Testis (tissue), 2 donors: ENCODE measurements at regions not wholly inside any gene's neighbourhood (a gene's known extent, or its start where the extent isn't known, plus 50 kb on each side); places are given as distances from the start of the nearest gene placed in this dataset.

ENCODE experiments used
- DNase-seq: peaks from one replicate; pipeline ENCODE4 v3.0.0-alpha.2; 2019
- H3K27ac ChIP-seq, 2 donors: fragments of 200-600 bp; sonication (generic); one replicate each; pipeline ENCODE4 v1.5.1; 2019
- H3K27me3 ChIP-seq: fragments of 200-600 bp; sonication (generic); one replicate; pipeline ENCODE4 v1.5.1; 2019
- H3K36me3 ChIP-seq: fragments of 200-600 bp; sonication (generic); one replicate; pipeline ENCODE4 v1.5.1; 2017; ENCODE audit warnings: low read depth; ENCODE audit errors: missing control alignments
- H3K4me1 ChIP-seq: fragments of 200-600 bp; sonication (generic); one replicate; pipeline ENCODE4 v1.5.1; 2019
- H3K4me3 ChIP-seq, 2 donors: fragments of 200-600 bp; sonication (generic); one replicate each; pipeline ENCODE4 v1.5.1; 2017 to 2019
- H3K9me3 ChIP-seq: fragments of 200-600 bp; sonication (generic); one replicate; pipeline ENCODE4 v1.5.1; 2017
- CTCF ChIP-seq, 3 experiments: fragments of 450-650 bp in 2 of 3; fragments of 200-600 bp in 1 of 3; sonication (generic) in 1 of 3; IDR thresholded peaks; one replicate each; pipeline ENCODE4 v1.5.1; 2016 to 2019; ENCODE audit warnings: antibody characterized with exemption in 3 of 3, mild to moderate bottlenecking in 2 of 3, moderate library complexity in 1 of 3
- POLR2A ChIP-seq: fragments of 450-650 bp; IDR thresholded peaks from one replicate; pipeline ENCODE4 v1.6.1; 2017; ENCODE audit warnings: antibody characterized with exemption, mild to moderate bottlenecking, moderate library complexity
- WGBS, 2 donors: methylation state at CpG; one replicate each; pipeline ENCODE4 v1.1.5; 2018; 5-methylcytosine and 5-hydroxymethylcytosine counted together
- intact Hi-C: fragments of 100-400 bp; cut with DNase I; formaldehyde crosslinking; loops from one replicate; pipeline ENCODE4 v1.15.1; 2023; ENCODE audit warnings: low total_unique reads

- DNase-seq = no peak
- Histone ChIP-seq H3K4me1 (peaks cover 6% of the 10 kb centered on the region), H3K27me3 (no peaks in the 10 kb centered on the region), H3K4me3 (no peak overlapping the region), H3K36me3 (no peaks in the 10 kb centered on the region), H3K9me3 (no peaks in the 10 kb centered on the region), H3K27ac (no peak overlapping the region)
- TF ChIP-seq CTCF (IDR thresholded peaks at IDR 0.05) (no peak), POLR2A (no peak)
- intact Hi-C loops = no loop called here
Observed at GRCh38 chr2:136211701-136212100, 93.8 kb upstream of the CXCR4 start.

GRCh38 chr2:136210822-136211221 is 92.9 kb upstream of the CXCR4 start:
- no peaks in the 10 kb centered on the region for H3K36me3 ChIP-seq
- peaks cover 6% of the 10 kb centered on the region for H3K4me1 ChIP-seq
- no peak for DNase-seq
- intact Hi-C loops = no loop called here
- no peak overlapping the region for H3K27ac ChIP-seq
- H3K9me3 ChIP-seq = no peaks in the 10 kb centered on the region
- H3K27me3 ChIP-seq = no peaks in the 10 kb centered on the region
- TF ChIP-seq CTCF (IDR thresholded peaks at IDR 0.05) (no peak), POLR2A (no peak)
- H3K4me3 ChIP-seq = no peak overlapping the region

- TF ChIP-seq CTCF (IDR thresholded peaks at IDR 0.05) (no peak), POLR2A (no peak)
- no peak overlapping the region for H3K4me3 ChIP-seq
- no peaks in the 10 kb centered on the region for H3K9me3 ChIP-seq
- no peak overlapping the region for H3K27ac ChIP-seq
- H3K4me1 ChIP-seq = peaks cover 6% of the 10 kb centered on the region
- intact Hi-C loops = no loop called here
- H3K36me3 ChIP-seq = no peaks in the 10 kb centered on the region
- H3K27me3 ChIP-seq = no peaks in the 10 kb centered on the region
- DNase-seq = no peak
- 72 to 91% methylated on average over 2 of the region's 2 CpGs for WGBS, 2 donors
Observed at GRCh38 chr2:136210455-136210805, 92.5 kb upstream of the CXCR4 start.

GRCh38 chr2:136209561-136210454 is 91.9 kb upstream of the CXCR4 start:
- TF ChIP-seq POLR2A (no peak), CTCF (IDR thresholded peaks at IDR 0.05) (no peak)
- no peak overlapping the region for H3K27ac ChIP-seq

More at GRCh38 chr2:136209561-136210454, 91.9 kb upstream of the CXCR4 start:
- Histone ChIP-seq H3K36me3 (no peaks in the 10 kb centered on the region), H3K27me3 (no peaks in the 10 kb centered on the region), H3K4me3 (no peak overlapping the region), H3K9me3 (no peaks in the 10 kb centered on the region), H3K4me1 (peaks cover 6% of the 10 kb centered on the region)
- DNase-seq = no peak
- WGBS, 2 donors = 82 to 86% methylated on average over 3 of the region's 3 CpGs
- intact Hi-C loops = no loop called here
